Left renal cortex interstitium (tissue), 4 donors: ENCODE measurements at regions not wholly inside any gene's neighbourhood (a gene's known extent, or its start where the extent isn't known, plus 50 kb on each side); places are given as distances from the start of the nearest gene placed in this dataset.
"Not testable (repeated sequence)": the region's sequence is repeated elsewhere in the genome, so short reads cannot be mapped to it uniquely, and the experiment has no call there.

Source experiments
- DNase-seq, 4 donors: peaks; one replicate each; pipeline ENCODE4 v3.0.0-alpha.2; 2013; ENCODE audit warnings: low read depth in 4 of 4, low spot score in 2 of 4, missing footprints in 1 of 4

- no peak for DNase-seq
Observed at GRCh38 chr6:145118224-145118623, 617.1 kb downstream of the EPM2A start.

DNA sequence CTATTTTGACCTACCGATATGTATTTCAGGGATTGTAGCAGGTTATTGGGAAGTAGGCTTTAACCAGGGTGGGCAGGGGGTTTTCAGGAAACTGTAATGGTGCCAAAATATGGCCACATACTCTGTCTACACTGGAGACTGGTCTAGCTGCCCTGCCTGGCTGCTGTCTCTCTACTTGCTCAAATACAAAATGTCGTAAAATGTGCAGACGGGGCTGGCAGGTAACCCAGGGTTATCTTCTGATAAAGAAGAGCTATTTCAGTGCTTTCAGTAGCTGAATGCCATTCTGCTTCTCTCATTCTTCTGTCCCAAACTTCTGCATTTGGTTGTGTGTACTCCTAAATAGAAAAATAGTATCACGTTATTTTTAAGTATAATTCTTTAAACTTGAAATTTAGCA lies 616.2 kb downstream of the EPM2A start:
- no peak for DNase-seq

DNA sequence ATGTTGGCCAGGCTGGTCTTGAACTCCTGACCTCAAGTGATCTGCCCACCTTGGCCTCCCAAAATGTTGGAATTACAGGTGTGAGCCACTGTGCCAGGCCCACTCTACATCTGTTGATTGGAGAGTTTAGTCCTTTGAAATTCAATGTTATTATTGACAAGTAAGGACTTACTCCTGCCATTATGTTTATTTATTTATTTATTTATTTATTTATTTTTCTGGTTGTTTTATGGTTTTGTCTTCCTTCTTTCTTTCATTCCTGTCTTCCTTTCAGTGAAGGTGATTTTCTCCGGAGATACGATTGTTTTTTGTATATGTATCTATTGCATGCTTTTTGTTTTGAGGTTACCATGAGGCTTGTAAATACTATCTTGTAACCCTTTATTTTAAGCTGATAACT lies 602.6 kb downstream of the EPM2A start:
- no peak for DNase-seq

DNA sequence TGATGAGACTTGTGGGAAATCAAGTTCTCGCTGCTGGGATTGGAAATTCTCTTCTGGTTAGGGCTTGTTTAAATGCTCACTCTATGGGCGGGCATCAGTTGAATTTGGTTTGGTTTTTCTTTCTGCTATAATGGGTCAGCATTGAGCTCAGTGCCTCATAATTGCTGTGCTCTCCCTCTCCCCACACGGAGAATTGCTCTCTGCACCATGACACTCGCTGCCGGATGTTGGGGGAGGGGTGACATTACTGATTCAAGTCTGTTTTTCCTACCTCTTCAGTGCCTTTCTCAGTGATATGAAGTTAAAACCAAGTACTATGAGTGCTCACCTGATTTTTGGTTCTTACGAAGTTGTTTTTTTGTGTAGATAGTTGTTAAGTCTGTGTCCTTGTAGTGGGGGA lies 599.6 kb downstream of the EPM2A start:
- DNase-seq = no peak

- DNase-seq = no peak
Observed at GRCh38 chr6:145137425-145137824, 597.9 kb downstream of the EPM2A start.

GRCh38 chr6:145138469-145139139 lies 596.7 kb downstream of the EPM2A start:
- no peak for DNase-seq

DNA sequence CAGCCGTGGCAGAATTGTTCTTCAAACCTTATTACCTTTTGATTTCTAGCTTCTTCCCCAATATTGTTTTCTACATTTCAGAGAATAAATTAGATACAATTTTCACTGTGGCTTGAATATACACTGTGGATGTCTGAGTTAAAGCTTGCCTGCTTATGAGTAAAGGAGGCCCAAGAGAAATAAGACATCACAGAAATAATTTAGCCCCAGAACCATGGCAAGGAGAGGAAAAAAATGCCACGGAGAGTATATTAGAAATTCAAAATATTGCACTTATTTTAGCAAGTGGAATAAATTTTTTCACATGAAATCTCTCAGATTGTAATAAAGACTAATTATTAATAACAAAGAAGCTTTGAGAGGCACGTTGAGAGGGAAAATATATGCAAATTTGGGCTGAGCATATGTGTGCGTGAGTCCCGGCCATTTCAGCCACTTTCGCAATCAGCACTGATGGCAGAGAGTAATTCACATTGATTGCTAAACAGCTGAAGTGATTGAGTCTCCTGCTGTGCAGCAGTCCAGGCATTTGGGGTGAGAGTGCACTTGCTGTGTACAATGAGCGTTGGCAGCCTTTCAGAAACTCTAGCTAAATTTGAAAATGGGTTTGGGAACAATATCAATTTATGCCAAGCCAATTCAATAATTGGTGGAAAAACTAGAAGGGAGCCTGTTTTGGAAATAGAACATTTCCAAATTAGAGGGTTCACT lies 596.0 kb downstream of the EPM2A start:
- no peak for DNase-seq

DNA sequence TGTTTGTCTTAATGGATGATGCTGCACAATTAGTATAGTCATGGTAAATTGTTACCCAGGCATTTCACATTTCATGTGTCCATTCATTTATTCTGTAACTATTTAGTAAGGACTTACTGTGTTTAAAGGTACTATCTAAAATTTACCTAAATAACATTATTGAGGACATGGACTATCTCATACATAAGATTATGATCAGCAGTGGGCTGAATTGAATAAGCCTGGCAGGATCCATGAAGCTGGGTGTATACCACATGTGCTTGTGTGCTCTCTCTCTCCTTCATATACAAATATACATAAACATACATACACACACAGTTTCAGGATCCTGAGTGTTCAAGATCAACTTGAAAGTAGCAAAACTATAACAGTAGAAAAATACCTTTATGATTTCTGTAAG lies 595.4 kb downstream of the EPM2A start:
- DNase-seq = no peak

GRCh38 chr6:145141572-145141971 lies 593.7 kb downstream of the EPM2A start:
- no peak for DNase-seq

- DNase-seq = no peak
Observed at GRCh38 chr6:145142958-145143357, 592.4 kb downstream of the EPM2A start.

DNA sequence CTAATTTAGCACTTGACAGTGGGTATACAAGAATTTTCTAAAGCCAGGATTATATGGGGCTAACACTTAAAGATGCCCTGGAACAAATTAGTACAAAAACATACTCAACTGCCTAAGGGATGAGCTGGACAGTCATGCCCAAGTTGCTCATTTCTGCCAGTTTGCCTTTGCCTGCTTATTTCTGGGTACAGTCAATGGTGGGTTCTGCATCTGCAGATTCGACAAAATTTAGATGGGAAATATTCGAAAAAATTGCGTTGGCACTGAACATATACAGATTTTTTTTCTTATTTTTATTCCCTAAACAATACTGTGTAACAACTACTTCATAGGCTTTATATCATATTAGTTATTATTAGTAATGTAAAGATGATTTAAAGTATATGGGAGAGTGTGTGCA lies 591.9 kb downstream of the EPM2A start:
- DNase-seq = no peak

- no peak for DNase-seq
Observed at GRCh38 chr6:145147559-145147958, 587.8 kb downstream of the EPM2A start.

DNA sequence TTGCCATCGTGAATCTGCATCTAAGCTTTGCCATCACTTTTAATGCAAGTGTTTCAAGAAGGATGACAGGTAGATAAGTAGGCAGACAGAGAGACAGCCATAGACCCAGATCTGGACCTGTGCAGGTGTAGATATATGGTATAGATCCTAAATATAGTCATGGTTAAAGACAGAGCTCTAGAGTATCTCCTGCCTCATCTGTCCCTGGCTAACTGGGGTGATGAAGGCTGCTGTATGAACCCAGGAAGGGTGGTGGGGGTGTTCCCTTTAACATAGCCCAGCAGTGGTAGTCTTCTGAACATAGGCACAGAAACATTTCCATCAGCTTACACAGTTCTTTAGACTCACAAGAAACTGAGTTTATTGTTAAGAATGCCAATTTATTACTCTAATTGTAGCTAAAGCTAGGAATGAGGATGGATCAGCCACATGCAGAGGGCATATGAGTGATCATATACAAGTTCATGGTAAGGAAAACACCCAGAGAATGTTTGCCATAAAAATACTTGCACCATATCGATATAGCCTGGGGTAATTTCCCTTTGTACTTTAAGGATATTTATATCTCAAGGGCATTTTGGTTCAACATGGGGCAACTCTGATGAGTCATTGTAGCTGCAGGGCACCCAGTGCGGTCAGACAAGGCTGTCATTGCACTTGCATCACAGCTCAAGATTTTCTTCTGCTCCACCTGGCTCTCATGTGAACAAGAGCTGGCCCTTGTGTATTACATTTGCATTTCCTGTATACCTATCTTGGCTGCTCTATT lies 587.2 kb downstream of the EPM2A start:
- no peak for DNase-seq

DNA sequence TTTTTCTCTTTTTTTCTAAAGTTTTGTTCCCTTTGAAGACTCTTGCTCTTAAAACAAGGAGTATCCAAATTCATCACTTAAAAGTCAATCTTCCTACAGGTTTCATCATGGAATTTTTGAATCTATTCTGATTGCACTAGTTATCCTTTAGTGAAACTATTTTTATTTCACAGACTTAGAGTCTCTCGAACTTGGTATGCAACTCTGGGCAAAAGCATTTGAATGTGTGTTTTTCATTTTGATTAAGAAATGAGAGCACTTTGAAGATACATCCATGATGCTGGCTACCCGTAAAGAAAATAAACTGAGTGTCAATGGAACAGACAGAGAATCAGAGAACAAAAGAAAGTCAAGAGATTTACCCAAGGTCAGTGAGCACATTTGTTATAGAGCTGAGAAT lies 586.5 kb downstream of the EPM2A start:
- DNase-seq = no peak

GRCh38 chr6:145151624-145152023 lies 583.7 kb downstream of the EPM2A start:
- DNase-seq = no peak

DNA sequence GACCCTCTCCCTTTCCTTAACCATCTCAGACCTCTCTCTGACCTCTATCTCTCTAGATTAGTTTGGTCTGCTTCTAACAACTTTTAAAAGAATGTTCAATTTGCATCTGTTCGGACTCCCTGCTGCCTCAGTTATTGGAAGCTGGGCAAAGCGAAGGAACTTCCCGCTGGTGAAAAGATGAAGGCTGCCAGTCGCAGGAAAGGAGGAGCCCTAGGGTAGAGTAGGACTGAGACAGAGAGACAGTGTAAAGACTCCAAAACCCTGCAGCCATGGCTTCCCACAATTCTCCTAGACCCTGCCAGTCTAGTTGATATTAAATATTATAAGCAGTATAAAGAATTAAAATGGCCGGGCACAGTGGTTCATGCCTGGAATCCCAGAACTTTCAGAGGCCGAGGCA lies 581.8 kb downstream of the EPM2A start:
- no peak for DNase-seq

- no peak for DNase-seq
Observed at GRCh38 chr6:145155411-145155810, 579.9 kb downstream of the EPM2A start.

GRCh38 chr6:145155873-145156782 lies 579.2 kb downstream of the EPM2A start:
- no peak for DNase-seq

GRCh38 chr6:145158636-145159035 lies 576.7 kb downstream of the EPM2A start:
- DNase-seq = not testable (repeated sequence)

- no peak for DNase-seq
Observed at GRCh38 chr6:145159921-145160320, 575.4 kb downstream of the EPM2A start.

DNA sequence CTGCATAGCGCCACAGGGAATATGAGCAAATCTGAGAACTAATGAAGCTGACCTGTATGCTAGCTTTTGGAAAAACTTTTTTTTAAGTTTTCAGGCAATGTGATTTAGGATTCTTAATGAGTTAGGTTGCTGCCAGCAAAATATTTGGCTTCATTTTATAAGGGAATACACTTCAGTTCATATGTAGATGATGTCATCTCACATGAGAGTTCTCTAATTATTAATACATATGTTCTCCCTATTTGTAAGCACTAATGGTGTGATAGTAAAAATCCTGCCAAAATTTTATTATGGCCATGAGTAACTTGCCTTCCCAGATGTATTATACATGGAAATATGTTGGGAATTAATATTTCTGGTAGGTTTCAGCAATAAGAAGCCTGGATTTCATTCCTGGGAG lies 573.8 kb downstream of the EPM2A start:
- DNase-seq = no peak
